ENCODE measurements at regions not wholly inside any gene's neighbourhood (a gene's known extent, or its start where the extent isn't known, plus 50 kb on each side); places are given as distances from the start of the nearest gene placed in this dataset.

- Mint-ChIP-seq H3K9me3 (peaks cover 6% of the 10 kb centered on the region), H3K27me3 (no peaks in the 10 kb centered on the region), H3K27ac (no peak overlapping the region), H3K4me1 (ENCODE audit: low read depth) (no peaks in the 10 kb centered on the region), H3K36me3 (ENCODE audit: low read depth) (no peaks in the 10 kb centered on the region), H3K4me3 (no peak overlapping the region)
- H3K27me3 ChIP-seq (ENCODE audit: control insufficient read depth in 1 of 2, insufficient read depth in 2 of 2, low read length in 2 of 2), result no peaks in the 10 kb centered on the region
- H3K9me3 ChIP-seq (ENCODE audit: control insufficient read depth in 1 of 2, insufficient read depth in 1 of 2, low read length in 2 of 2), result peaks cover 0 to 4% of the 10 kb centered on the region in 2 experiments
- DNase-seq (no peak), ATAC-seq (ENCODE audit: poor library complexity) (no peak)
- H3K36me3 ChIP-seq (ENCODE audit: insufficient read depth, low read length), result no peaks in the 10 kb centered on the region
- TF ChIP-seq CTCF (IDR thresholded peaks at IDR 0.05), result no peak
- no peaks in the 10 kb centered on the region for H3K4me1 ChIP-seq (ENCODE audit: insufficient read depth, low read length)
- intact Hi-C loops (cut with DNase I, micrococcal nuclease), result no loop called here
- ChIA-PET CTCF (no interaction called here), POLR2A (no interaction called here)
- H3K4me3 ChIP-seq (ENCODE audit: low read length), result no peak overlapping the region
- no peak overlapping the region for H3K27ac ChIP-seq (ENCODE audit: low read depth in 1 of 2, low read length in 2 of 2)
These were observed 656.0 kb upstream of the LUZP2 start for GRCh38 chr11:23840872-23841271.

GRCh38 chr11:23846902-23847422 is 649.9 kb upstream of the LUZP2 start:
- TF ChIP-seq CTCF (IDR thresholded peaks at IDR 0.05), result no peak
- intact Hi-C loops (cut with DNase I, micrococcal nuclease), result no loop called here
- H3K27ac Mint-ChIP-seq, result no peak overlapping the region
- H3K9me3 Mint-ChIP-seq, result peaks cover 9% of the 10 kb centered on the region
- CTCF ChIA-PET, result no interaction called here
- no peaks in the 10 kb centered on the region for H3K27me3 ChIP-seq (ENCODE audit: control insufficient read depth in 1 of 2, insufficient read depth in 2 of 2, low read length in 2 of 2)
- POLR2A ChIA-PET, result no interaction called here
- no peak overlapping the region for H3K4me3 ChIP-seq (ENCODE audit: low read length)
- H3K27ac ChIP-seq (ENCODE audit: low read depth in 1 of 2, low read length in 2 of 2), result no peak overlapping the region
- ATAC-seq (ENCODE audit: poor library complexity), result no peak
- no peaks in the 10 kb centered on the region for H3K4me1 Mint-ChIP-seq (ENCODE audit: low read depth)
- DNase-seq, result no peak
- no peaks in the 10 kb centered on the region for H3K4me1 ChIP-seq (ENCODE audit: insufficient read depth, low read length)
- no peaks in the 10 kb centered on the region for H3K36me3 Mint-ChIP-seq (ENCODE audit: low read depth)
- H3K27me3 Mint-ChIP-seq, result no peaks in the 10 kb centered on the region
- H3K9me3 ChIP-seq (ENCODE audit: control insufficient read depth in 1 of 2, insufficient read depth in 1 of 2, low read length in 2 of 2), result peaks cover 0 to 6% of the 10 kb centered on the region in 2 experiments
- H3K4me3 Mint-ChIP-seq, result no peak overlapping the region
- H3K36me3 ChIP-seq (ENCODE audit: insufficient read depth, low read length), result no peaks in the 10 kb centered on the region

GRCh38 chr11:23851216-23851615 is 645.6 kb upstream of the LUZP2 start:
- Mint-ChIP-seq H3K27ac (no peak overlapping the region), H3K9me3 (peaks cover 11% of the 10 kb centered on the region), H3K4me1 (ENCODE audit: low read depth) (no peaks in the 10 kb centered on the region), H3K36me3 (ENCODE audit: low read depth) (no peaks in the 10 kb centered on the region), H3K27me3 (no peaks in the 10 kb centered on the region), H3K4me3 (no peak overlapping the region)
- ChIA-PET POLR2A (no interaction called here), CTCF (interaction anchor here (0.7 kb wide), 1 partner anchor 42 kb away, joined by 3 read pairs; no protein-coding TSS in a partner anchor)
- Histone ChIP-seq H3K36me3 (ENCODE audit: insufficient read depth, low read length) (no peaks in the 10 kb centered on the region), H3K27me3 (ENCODE audit: control insufficient read depth in 1 of 2, insufficient read depth in 2 of 2, low read length in 2 of 2) (no peaks in the 10 kb centered on the region), H3K4me1 (ENCODE audit: insufficient read depth, low read length) (no peaks in the 10 kb centered on the region), H3K4me3 (ENCODE audit: low read length) (no peak overlapping the region), H3K27ac (ENCODE audit: low read depth in 1 of 2, low read length in 2 of 2) (no peak overlapping the region), H3K9me3 (ENCODE audit: control insufficient read depth in 1 of 2, insufficient read depth in 1 of 2, low read length in 2 of 2) (peaks cover 0 to 3% of the 10 kb centered on the region in 2 experiments)
- no peak for TF ChIP-seq CTCF (IDR thresholded peaks at IDR 0.05)
- intact Hi-C loops (cut with DNase I, micrococcal nuclease), result no loop called here
- ATAC-seq (ENCODE audit: poor library complexity), result no peak
- no peak for DNase-seq
